Mesenteric fat pad (tissue), 1 donor: ENCODE measurements at regions not wholly inside any gene's neighbourhood (a gene's known extent, or its start where the extent isn't known, plus 50 kb on each side); places are given as distances from the start of the nearest gene placed in this dataset.

Experiments used
- DNase-seq: peaks from one replicate; pipeline ENCODE4 v3.0.0-alpha.2; 2020; ENCODE audit warnings: low spot score
- donor health status: DM: yes; HTN: yes; CAD: no.

DNA sequence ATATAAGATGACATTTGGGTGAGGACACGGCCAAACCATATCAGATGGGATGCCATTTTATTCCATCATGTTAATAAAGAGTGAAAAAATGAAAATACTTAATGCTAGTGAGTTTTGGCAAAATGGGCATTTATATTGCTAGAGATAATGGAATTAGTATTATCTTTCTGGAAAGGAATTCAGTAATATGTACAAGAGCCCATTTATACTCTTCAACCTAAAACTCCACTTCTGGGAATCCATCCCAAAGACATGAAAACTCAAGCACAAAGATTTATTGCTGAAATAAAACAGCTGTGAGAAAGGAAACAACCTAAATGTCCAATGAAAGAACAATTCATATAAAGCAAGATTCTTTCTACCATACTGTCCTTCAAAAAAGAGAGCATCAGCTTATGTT is 96.0 kb upstream of the TMEM168 start:
- DNase-seq = no peak

DNA sequence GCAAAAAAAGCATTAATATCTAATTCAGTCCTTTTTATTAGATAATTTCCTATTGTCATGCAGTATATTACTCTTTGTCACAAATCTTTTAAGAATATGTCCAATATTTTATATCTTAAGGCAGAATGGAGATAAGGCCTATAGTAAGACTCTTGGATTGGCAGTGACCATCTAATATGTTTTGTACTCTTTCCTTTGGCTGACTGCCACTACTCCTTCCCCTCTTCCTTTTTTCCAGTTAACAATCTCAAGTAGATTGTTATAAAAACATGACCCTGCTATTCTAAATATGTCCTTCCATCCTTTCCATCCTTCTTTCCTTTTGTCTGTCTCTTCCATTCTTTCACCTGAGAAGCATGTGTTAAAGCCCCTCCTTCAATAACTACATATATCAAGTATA is 92.8 kb upstream of the TMEM168 start:
- DNase-seq = no peak

DNA sequence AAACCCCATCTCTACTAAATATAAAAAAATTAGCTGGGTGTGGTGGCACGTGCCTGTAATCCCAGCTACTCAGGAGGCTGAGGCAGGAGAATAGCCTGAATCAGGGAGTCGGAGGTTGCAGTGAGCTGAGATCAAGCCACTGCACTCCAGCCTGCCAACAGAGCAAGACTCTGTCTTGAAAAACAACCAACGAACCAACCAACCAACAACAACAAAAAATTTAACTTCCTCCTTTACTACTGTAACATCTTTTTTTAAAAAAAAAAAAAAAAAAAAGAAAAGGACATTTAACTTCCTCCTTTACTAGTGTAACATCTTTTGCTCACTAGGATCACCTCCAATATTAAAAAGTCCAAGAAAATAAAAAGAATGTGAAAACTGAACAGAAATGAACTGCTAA is 92.3 kb upstream of the TMEM168 start:
- no peak for DNase-seq

DNA sequence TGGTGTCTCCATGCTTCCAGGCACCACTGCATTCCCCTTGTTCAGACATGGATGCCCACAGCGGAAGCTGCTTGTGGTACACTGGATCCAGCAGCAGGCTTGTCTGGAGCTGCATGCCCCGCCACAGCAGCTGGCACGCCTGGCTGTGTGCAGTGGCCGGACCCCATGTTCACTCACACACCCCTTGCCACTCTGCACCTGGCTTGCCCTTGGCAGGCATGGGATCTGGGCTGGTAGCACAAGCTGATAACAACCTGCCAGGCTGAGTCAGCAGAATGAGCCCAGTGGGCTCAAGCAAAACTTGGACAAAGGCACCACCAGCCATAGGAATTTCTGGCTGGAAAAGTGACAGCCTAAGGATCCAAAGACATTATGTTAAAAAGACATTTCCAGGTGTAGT is 91.8 kb upstream of the TMEM168 start:
- no peak for DNase-seq

DNA sequence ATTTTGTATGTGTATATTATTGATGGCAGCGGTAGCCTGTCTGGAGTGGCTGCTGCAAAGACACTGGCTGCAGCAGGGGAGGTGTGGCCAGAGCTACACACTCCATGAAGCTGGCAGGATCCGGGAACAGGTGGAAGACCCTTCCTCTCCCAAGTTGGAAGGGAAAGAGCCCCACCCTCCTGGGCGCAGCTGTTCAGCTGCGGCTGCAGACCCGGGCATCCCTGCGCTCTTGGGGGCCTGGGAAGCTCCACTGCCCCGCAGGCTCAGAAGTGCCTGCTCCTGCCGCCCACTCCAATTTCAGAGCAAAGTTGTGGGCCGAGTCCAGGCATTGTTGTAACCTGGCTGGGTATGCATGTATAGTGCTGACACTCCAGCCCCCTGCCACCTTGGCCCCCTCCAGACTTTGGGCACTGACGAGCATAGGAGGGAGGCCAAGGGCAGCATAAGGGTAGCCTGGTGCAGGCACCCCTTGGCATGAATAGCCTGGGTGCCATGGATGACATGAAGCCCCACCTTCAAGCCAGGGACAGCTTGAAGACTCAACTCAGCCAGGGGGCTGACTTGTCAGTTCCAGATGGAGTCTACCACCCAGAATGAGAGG is 90.7 kb upstream of the TMEM168 start:
- DNase-seq = no peak

DNA sequence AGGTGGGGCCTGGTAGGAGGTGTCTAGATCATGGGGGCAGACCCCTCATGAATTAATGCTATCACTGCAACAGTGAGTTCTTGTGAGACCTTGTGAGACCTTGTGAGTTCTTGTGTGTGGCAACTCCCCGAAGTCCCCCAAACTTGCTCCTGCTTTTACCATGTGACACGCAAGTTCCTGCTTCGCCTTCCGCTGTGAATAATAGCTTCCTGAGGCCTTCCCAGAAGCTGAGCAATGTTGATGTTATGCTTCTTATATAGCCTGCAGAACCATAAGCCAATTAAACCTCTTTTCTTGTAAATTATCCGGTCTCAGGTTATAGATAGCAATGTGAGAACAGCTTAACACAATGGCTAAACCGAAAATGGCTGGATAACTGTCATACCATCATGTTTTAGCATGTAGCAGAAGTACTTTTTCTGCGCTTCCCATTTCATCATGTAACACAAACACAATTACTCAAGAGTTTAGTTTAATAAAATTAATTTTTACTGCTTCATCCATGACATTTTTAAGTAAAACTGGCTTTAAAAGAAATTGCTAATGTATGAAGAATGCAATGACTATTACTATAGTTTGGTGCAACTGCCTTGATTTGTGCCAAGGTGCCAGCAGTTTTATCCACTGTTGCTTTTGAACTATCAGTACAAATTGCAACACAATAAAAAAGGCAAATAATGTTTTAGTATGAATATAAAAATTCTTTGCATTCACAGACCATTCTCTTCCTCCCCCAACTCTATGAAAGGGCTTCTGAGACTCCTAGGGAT is 87.7 kb upstream of the TMEM168 start:
- no peak for DNase-seq

DNA sequence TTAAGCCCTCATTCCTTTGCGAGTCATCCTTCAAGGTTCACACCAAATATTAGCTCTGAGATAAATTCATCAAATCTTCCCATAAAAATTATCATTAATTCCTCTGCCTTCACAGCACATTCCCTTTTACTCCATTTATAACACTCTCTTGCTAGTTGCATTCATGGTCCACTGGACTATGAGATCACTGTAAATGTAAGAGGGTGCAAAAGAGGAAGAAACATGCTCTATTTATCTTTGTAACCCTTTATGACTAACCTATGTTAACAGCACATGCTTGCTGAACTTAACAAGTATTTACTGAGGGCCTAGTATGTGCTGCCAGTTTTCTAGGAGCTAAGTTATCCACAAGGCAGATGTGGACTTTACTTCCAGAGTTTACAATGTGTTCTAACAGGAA is 86.7 kb upstream of the TMEM168 start:
- DNase-seq = no peak

DNA sequence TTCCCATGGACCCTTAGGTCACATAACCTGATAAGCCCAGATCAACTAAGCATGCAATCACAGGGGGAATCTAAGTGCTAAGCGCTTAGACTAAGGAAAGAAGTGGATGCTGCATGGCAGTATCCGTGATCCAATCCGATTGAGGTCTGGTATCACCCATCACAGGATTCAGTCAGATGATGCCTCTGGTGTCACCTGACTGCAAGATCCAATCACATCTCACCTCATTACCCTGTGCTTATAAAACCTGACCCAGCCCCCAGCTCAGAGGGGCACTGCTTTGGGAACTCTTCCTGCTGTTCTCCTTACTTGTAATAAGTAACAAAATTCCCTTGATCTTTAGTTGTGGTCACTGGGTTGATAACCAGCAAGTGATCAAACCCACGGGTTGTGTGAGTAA is 84.7 kb upstream of the TMEM168 start:
- DNase-seq = no peak

DNA sequence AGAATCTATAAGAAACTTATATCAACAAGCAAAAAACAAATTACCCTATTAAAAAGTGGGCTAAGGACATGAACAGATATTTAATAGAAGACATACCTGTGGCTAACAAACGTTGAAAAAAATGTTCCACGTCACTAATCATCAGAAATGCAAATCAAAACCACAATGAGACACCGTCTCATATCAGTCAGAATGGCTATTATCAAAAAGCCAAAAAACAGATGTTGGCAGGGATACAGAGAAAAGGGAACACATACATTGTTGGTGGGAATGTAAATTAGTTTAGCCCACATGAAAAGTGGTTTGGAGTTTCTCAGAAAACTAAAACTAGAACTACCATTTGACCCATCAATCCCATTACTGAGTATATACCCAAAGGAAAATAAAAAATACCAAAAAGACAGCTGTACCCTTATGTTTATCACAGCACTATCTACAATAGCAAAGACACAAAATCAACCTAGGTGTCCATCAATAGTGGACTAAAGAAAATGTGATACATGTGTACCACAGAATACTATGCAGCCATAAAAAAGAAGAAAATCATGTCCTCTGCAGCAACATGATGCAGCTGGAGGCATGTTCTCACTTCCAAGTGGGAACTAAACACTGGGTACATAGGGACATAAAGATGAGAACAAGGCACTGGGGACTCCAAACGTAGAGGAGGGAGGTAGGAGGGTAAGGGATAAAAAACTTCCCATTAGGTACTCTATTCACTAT is 83.8 kb upstream of the TMEM168 start:
- no peak for DNase-seq

DNA sequence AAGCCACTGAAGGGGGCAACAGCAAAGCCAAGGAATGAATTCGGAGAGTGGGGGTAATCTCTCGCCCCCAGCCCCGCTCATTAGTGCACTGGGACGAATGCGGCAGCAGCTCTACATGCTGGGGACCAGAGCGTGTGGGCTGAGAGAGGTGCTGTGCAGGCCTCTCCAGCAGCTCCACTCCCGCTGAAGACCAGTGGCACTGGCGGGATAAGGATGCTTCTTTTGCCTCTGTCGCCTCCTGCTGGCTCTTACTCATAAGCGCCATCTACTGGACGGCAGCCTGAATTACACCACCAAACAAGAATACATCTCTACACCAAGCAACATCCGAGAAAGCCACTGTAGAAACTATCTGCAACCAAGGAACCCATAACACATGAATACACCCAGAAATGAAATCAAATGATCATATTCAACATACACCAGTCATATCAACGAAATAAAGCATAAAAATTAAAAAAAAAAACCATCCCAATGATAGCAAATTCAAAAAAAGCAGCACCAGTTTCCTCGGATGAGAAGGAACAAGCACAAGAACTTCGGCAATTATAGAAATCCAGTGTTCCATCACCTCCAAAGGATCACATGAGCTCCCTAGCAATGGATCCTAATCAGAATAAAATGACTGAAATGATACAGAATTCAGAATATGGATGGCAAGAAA is 79.0 kb upstream of the TMEM168 start:
- no peak for DNase-seq

DNA sequence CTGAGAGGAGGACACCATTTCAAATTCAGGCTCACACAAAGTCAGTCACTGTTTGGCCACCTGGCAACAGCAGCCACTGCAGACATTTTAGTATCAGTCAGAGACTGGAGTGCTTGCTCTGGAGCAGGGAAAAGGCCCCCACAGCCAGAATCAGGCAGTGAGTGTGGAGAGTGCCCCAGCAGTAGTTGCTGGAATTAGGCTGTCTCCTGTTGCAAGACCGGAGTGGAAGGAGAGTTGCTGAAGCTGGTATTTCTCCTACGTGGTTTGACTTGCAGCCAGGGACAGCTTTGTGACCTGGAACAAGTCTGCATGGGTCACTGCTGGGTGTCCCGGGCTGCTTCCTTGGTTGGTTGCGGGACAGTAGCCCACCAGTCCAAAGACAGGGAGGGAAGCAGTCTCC is 78.4 kb upstream of the TMEM168 start:
- DNase-seq = no peak

DNA sequence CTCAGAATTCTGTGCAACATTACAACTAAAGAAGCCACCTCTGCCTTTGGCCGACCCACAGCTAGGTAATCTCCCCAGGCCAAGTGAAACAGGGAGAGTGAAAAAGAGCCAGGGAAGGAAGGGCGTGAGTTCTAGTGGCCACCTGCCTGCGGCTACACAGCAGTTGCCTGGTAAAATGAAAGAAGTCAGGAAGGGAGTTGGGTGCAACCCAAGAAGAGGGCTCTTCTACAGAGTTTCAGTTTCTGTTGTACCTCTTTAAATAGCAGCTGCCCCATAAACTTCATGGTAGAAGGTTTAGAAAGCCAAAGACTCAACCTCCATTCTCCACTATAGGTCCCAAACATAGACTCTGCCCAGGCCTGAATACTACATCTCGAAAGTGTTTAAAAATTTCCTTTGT is 76.2 kb upstream of the TMEM168 start:
- no peak for DNase-seq

DNA sequence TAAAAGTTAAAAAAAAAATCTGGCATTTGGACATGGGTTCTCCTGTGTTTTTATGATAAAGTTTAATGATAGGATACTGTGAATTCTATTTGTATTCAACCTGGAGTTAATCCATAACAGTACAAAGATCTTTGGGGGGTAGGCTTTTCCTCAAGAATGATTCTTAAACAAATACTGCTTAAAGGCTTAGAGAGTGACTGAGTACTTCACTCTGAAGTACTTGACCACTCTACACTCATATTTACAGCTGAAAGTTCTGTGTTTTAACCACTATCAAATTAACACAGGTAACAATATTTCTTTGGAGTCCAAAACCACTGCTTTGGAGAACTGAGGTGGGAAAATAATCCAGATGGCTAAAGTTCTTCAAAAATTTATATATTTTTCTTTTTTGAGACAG is 74.2 kb upstream of the TMEM168 start:
- DNase-seq = no peak

DNA sequence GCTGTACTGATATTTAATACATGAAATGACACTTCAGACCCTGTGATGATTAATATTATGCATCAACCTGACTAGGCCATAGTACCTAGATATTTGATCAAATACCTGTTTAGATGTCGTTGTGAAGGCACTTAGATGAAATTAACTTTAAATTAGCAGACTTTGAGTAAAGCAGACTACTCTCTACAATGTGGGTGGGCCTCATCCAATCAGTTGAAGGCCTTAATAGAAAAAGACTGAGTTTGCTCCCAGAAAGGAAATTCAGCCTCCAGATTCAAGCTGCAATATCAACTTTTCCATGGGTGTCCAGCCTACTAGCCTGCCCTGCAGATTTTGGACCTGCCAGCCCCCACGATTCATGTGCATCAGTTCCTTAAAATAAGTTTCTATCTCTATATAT is 68.6 kb upstream of the TMEM168 start:
- no peak for DNase-seq

DNA sequence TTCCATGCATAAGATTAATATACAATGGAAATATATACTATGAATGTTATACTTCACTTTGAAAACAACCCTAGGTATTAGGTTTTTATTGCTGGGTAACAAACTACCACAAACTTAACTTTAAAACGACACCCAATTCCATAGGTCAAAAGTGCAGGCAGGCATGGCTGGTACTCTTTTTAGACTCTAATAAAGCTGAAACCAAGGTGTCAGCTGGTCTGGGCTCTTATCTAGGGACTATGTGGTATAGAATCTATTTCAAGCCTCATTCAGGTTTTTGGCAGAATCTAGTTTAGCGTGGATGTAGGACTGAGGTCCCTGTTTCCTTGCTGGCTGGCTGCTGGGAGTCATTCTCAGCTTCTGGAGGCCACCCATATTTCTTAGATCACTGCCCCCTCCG is 65.0 kb upstream of the TMEM168 start:
- no peak for DNase-seq

DNA sequence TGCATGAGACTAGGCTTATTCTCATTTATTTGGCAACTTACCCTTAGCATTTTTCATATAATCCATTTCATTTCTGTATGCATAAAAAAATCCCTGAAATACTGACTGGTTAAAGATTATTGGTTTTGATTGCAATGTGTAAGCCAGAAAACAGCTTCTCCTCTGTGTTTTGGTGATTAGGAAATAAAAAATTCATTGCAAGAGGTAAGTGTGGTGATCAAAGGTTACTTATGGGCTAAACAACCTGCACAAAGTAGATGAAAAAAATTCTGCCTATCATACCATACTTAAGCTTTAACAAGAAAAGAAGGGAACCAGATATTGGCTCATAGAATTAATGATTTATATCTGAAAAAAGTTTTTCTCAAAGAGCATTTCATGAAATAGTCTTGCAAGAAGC is 64.0 kb upstream of the TMEM168 start:
- DNase-seq = no peak

DNA sequence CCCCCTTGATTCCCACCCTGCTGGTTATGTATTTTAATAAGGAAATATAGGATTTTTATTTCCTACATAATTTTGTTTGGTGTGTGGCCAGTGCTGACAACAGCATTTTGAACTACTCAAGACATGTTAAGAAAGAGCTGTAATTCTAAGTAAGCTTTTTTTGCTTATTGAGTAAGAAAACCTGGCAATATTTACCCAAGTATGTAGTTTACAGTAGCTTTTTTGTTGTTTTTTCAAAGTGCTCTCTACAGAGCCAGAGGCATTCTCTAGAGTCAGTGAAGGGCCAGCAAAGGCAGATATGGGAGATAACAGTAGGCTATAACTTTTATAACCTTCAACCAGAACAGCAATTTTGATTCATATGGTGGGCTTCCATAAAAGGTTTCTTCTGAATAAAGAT is 63.2 kb upstream of the TMEM168 start:
- DNase-seq = no peak

DNA sequence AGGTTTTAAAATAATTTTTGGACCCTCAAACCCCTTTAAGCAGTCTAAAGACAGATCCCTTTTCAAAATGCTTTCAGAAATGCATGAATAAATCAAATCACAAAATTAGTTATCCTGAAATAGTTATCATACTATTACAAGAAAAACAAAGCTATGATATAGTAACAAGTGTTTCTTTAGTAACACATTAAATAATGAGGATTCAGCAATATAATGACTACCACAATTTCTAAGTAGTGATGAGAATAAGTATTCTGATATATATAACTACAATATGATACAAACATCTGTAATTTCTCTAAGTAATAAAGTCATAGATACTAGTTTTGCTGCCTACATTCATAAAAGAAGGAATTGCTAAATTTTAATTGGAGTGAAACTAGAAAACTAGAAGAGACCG is 53.0 kb upstream of the TMEM168 start:
- no peak for DNase-seq
